HG03575 (cell line): ENCODE measurements at regions not wholly inside any gene's neighbourhood (a gene's known extent, or its start where the extent isn't known, plus 50 kb on each side); places are given as distances from the start of the nearest gene placed in this dataset.

Experiments
- ATAC-seq: cut with Tn5 transposase; IDR thresholded peaks from one replicate; pipeline ENCODE4 v1.9.1; 2021; ENCODE audit not compliant: unreplicated experiment, insufficient number of reproducible peaks, low FRiP score; ENCODE audit errors: extremely low read depth

GRCh38 chr9:105967797-105968196, 273.5 kb downstream of the TMEM38B start:
- ATAC-seq = no peak

- no peak for ATAC-seq
These were observed 274.6 kb downstream of the TMEM38B start for GRCh38 chr9:105968811-105969466.

GRCh38 chr9:105969636-105970035, 275.3 kb downstream of the TMEM38B start:
- no peak for ATAC-seq

GRCh38 chr9:105971986-105972385, 277.6 kb downstream of the TMEM38B start:
- no peak for ATAC-seq

- no peak for ATAC-seq
These were observed 278.3 kb downstream of the TMEM38B start for GRCh38 chr9:105972466-105973204.

- no peak for ATAC-seq
These were observed 279.6 kb downstream of the TMEM38B start for GRCh38 chr9:105973951-105974351.

GRCh38 chr9:105975886-105976645, 281.7 kb downstream of the TMEM38B start:
- no peak for ATAC-seq

GRCh38 chr9:105978336-105978735, 284.0 kb downstream of the TMEM38B start:
- ATAC-seq = no peak

GRCh38 chr9:105978826-105979225, 284.5 kb downstream of the TMEM38B start:
- ATAC-seq = no peak

GRCh38 chr9:105979290-105979689, 284.9 kb downstream of the TMEM38B start:
- ATAC-seq = no peak

- ATAC-seq = no peak
These were observed 290.4 kb downstream of the TMEM38B start for GRCh38 chr9:105984714-105985113.

- ATAC-seq = no peak
These were observed 298.9 kb downstream of the TMEM38B start for GRCh38 chr9:105993116-105993854.

GRCh38 chr9:105993921-105994715, 299.8 kb downstream of the TMEM38B start:
- ATAC-seq = no peak

GRCh38 chr9:105994970-105995369, 300.6 kb downstream of the TMEM38B start:
- no peak for ATAC-seq

- ATAC-seq = no peak
These were observed 322.9 kb downstream of the TMEM38B start for GRCh38 chr9:106017198-106017740.

GRCh38 chr9:106019039-106019680, 324.8 kb downstream of the TMEM38B start:
- ATAC-seq = no peak

- ATAC-seq = no peak
These were observed 325.4 kb downstream of the TMEM38B start for GRCh38 chr9:106019702-106020101.

- ATAC-seq = no peak
These were observed 325.8 kb downstream of the TMEM38B start for GRCh38 chr9:106020186-106020585.
